ENCODE measurements at regions not wholly inside any gene's neighbourhood (a gene's known extent, or its start where the extent isn't known, plus 50 kb on each side); places are given as distances from the start of the nearest gene placed in this dataset.

DNA sequence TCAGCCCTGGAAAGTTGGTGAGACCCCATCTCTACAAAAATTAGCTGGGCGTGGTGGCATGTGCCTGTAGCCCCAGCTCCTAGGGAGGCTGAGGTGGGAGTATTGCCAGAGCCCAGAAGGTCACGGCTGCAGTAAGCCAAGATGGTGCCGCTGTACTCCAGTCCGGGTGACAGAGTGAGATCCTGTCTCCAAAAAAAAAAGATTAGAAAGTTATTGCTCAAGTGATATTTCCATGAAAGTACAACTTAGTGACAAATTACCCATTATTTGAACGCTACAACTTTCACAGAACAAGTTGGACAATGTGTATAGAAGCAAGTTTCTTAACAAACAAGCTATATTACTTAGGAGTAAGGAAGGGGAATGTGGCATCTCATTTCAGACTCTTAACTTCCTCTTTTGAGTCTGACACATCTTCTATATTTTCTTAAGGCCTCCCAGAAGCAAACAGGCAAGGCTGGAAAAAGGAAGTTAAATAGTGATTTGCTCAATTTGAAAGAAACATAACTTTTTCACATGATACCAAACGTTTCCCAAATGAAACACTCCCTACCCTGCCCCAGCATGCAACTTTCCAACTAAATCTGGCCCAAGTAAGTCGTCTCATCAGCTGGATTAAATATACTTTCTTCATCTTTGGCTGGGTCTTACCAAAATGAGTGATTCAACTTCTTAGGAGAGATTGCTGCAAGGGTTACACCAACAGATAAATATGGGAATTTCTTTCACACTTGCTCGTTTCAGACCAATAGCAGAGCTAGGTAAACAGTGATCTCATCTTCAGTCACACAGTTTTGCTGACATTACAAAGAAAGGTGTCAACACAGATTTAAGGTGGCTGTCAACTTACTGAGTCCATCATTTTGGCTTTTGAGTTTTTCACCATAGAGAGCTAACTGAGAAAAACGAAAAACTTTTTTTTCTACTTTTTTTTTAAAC is 66.3 kb upstream of the KLF6 start:
- TF ChIP-seq, protein P1, sequence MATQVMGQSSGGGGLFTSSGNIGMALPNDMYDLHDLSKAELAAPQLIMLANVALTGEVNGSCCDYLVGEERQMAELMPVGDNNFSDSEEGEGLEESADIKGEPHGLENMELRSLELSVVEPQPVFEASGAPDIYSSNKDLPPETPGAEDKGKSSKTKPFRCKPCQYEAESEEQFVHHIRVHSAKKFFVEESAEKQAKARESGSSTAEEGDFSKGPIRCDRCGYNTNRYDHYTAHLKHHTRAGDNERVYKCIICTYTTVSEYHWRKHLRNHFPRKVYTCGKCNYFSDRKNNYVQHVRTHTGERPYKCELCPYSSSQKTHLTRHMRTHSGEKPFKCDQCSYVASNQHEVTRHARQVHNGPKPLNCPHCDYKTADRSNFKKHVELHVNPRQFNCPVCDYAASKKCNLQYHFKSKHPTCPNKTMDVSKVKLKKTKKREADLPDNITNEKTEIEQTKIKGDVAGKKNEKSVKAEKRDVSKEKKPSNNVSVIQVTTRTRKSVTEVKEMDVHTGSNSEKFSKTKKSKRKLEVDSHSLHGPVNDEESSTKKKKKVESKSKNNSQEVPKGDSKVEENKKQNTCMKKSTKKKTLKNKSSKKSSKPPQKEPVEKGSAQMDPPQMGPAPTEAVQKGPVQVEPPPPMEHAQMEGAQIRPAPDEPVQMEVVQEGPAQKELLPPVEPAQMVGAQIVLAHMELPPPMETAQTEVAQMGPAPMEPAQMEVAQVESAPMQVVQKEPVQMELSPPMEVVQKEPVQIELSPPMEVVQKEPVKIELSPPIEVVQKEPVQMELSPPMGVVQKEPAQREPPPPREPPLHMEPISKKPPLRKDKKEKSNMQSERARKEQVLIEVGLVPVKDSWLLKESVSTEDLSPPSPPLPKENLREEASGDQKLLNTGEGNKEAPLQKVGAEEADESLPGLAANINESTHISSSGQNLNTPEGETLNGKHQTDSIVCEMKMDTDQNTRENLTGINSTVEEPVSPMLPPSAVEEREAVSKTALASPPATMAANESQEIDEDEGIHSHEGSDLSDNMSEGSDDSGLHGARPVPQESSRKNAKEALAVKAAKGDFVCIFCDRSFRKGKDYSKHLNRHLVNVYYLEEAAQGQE (IDR thresholded peaks at IDR 0.05; ENCODE audit: insufficient replicate concordance, low read depth) = no peak
- TF ChIP-seq, protein P2, sequence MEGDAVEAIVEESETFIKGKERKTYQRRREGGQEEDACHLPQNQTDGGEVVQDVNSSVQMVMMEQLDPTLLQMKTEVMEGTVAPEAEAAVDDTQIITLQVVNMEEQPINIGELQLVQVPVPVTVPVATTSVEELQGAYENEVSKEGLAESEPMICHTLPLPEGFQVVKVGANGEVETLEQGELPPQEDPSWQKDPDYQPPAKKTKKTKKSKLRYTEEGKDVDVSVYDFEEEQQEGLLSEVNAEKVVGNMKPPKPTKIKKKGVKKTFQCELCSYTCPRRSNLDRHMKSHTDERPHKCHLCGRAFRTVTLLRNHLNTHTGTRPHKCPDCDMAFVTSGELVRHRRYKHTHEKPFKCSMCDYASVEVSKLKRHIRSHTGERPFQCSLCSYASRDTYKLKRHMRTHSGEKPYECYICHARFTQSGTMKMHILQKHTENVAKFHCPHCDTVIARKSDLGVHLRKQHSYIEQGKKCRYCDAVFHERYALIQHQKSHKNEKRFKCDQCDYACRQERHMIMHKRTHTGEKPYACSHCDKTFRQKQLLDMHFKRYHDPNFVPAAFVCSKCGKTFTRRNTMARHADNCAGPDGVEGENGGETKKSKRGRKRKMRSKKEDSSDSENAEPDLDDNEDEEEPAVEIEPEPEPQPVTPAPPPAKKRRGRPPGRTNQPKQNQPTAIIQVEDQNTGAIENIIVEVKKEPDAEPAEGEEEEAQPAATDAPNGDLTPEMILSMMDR (IDR thresholded peaks at IDR 0.05; ENCODE audit: insufficient read depth, low read length) = no peak
- no peak for TF ChIP-seq POLR2AphosphoS5 (IDR thresholded peaks at IDR 0.05; ENCODE audit: low read depth)
